ENCODE measurements at regions not wholly inside any gene's neighbourhood (a gene's known extent, or its start where the extent isn't known, plus 50 kb on each side); places are given as distances from the start of the nearest gene placed in this dataset.

DNA sequence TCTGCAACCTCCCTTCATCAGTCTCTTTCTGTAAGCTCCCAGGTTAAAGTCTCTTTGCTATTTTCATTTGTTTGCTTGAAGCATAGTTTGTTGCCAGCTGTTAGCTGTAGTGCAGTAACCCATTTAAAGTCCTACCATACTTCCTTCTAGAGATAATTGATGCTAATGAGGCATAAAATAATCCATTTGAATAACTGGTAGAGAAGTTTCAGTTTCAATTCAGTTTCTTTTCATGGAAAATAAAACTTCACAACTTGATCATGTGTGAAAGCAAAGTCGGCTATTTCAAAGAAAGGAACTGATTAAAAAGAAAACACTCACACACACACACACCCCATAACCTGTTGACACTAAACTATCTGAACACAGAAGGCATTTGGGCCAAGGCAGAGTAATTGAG, 68.5 kb upstream of the TENT5A start:
- H3K4me3 ChIP-seq (ENCODE audit: low read depth, low read length): no peak overlapping the region
- DNase-seq (ENCODE audit: low read depth): no peak
- TF ChIP-seq CTCF (IDR thresholded peaks at IDR 0.05; ENCODE audit: low read depth, low read length, missing control alignments): no peak

GRCh38 chr6:81820422-81820821, 67.9 kb upstream of the TENT5A start:
- TF ChIP-seq CTCF (IDR thresholded peaks at IDR 0.05; ENCODE audit: low read depth, low read length, missing control alignments): no peak
- no peak for DNase-seq (ENCODE audit: low read depth)
- H3K4me3 ChIP-seq (ENCODE audit: low read depth, low read length): no peak overlapping the region

DNA sequence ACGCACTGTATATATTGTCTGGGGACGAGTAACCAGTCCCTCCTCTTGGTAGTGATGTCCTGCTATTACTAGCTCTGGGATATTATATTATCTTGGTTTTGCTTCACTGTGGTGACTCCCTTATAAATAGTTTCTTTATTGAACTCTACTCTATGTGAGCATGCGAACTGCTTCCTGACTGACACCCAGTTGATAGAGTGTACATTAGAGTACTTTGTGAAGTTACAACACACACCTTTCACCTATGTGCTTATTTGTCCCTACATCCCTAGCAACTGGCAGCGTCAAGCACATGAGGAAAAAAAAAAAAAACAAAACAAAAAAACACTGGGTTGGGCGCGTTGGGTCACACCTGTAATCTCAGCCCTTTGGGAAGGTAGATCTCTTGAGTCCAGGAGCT, 67.3 kb upstream of the TENT5A start:
- TF ChIP-seq CTCF (IDR thresholded peaks at IDR 0.05; ENCODE audit: low read depth, low read length, missing control alignments): no peak
- H3K4me3 ChIP-seq (ENCODE audit: low read depth, low read length): no peak overlapping the region
- DNase-seq (ENCODE audit: low read depth): no peak

- no peak overlapping the region for H3K4me3 ChIP-seq (ENCODE audit: low read depth, low read length)
- no peak for DNase-seq (ENCODE audit: low read depth)
- no peak for TF ChIP-seq CTCF (IDR thresholded peaks at IDR 0.05; ENCODE audit: low read depth, low read length, missing control alignments)
Measured at GRCh38 chr6:81818901-81819361, 66.5 kb upstream of the TENT5A start.

GRCh38 chr6:81816380-81816779, 63.9 kb upstream of the TENT5A start:
- DNase-seq (ENCODE audit: low read depth): no peak
- no peak overlapping the region for H3K4me3 ChIP-seq (ENCODE audit: low read depth, low read length)
- no peak for TF ChIP-seq CTCF (IDR thresholded peaks at IDR 0.05; ENCODE audit: low read depth, low read length, missing control alignments)

DNA sequence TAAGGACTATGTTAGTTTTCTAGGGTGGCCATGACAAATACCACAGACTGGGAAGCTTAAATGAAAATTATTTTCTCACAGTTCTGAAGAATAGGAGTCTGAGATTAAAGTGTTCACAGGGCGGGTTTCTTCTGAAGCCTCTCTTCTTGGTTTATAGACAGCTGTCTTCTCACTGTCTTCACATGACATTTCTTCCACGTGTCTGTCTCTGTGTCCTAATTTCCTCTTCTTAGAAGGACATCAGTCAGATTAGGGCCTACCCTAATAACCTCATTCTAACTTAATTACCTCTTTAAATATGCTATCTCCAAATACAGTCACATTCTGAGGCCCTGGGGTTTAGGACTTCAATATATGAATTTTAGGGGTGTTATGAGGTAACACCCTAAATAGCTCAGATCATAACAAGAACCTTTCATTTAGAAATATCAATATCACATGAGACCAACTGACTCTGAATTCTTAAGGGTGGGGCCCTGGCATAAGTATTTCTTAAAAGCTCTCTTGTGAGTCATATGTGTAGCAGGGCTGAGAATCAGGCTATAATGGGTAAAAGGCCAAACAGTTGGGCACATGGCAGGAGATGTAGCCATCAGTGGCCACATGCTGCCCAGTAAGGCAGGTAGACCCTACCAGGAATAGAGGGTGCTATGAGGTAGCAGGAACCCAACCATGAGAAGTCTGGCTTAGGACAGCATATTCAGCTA, 62.0 kb upstream of the TENT5A start:
- TF ChIP-seq CTCF (IDR thresholded peaks at IDR 0.05; ENCODE audit: low read depth, low read length, missing control alignments): no peak
- H3K4me3 ChIP-seq (ENCODE audit: low read depth, low read length): no peak overlapping the region
- no peak for DNase-seq (ENCODE audit: low read depth)

DNA sequence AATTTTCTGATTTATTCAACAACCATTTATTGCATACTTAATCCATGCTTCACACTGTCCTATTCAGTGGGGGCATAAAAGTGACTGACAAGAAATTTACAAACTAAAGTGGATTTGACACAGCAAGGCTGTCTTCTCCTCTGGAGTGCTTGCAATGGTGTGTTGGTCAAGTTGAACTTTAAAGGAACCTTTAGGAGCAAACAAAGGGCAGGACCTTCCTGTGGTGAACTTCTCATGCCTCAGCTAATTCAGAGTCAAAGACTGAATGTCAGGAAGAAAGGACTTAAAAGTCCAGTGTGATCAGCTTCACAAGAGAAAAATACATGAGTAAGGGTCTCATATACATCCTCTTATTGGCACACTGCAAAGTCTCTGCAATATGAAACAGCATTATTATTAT, 60.8 kb upstream of the TENT5A start:
- DNase-seq (ENCODE audit: low read depth): no peak
- no peak overlapping the region for H3K4me3 ChIP-seq (ENCODE audit: low read depth, low read length)
- TF ChIP-seq CTCF (IDR thresholded peaks at IDR 0.05; ENCODE audit: low read depth, low read length, missing control alignments): no peak
